ENCODE measurements at regions not wholly inside any gene's neighbourhood (a gene's known extent, or its start where the extent isn't known, plus 50 kb on each side); places are given as distances from the start of the nearest gene placed in this dataset.

GRCh38 chrX:13103914-13104274 is 59.5 kb upstream of the FAM9C start:
- no peak for TF ChIP-seq POLR2AphosphoS5 (IDR thresholded peaks at IDR 0.05)
- TF ChIP-seq, protein P1, sequence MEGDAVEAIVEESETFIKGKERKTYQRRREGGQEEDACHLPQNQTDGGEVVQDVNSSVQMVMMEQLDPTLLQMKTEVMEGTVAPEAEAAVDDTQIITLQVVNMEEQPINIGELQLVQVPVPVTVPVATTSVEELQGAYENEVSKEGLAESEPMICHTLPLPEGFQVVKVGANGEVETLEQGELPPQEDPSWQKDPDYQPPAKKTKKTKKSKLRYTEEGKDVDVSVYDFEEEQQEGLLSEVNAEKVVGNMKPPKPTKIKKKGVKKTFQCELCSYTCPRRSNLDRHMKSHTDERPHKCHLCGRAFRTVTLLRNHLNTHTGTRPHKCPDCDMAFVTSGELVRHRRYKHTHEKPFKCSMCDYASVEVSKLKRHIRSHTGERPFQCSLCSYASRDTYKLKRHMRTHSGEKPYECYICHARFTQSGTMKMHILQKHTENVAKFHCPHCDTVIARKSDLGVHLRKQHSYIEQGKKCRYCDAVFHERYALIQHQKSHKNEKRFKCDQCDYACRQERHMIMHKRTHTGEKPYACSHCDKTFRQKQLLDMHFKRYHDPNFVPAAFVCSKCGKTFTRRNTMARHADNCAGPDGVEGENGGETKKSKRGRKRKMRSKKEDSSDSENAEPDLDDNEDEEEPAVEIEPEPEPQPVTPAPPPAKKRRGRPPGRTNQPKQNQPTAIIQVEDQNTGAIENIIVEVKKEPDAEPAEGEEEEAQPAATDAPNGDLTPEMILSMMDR (IDR thresholded peaks at IDR 0.05): no peak
